Adrenal gland (tissue), 9 donors: ENCODE measurements at regions not wholly inside any gene's neighbourhood (a gene's known extent, or its start where the extent isn't known, plus 50 kb on each side); places are given as distances from the start of the nearest gene placed in this dataset.

Experiments used
- DNase-seq, 7 donors: peaks; one replicate each; pipeline ENCODE4 v3.0.0-alpha.2; 2019 to 2020
- H3K27ac ChIP-seq, 5 donors: fragments of 200-600 bp; sonication (generic) in 4 of 5; 1 replicate in 3 of 5; 2 replicates in 2 of 5; pipeline versions ENCODE4 v1.5.1 to v1.8.0; 2016 to 2020; ENCODE audit warnings: mild to moderate bottlenecking in 1 of 5
- H3K27me3 ChIP-seq: fragments of 200-600 bp; 2 replicates; pipeline ENCODE4 v1.8.0; 2021
- H3K36me3 ChIP-seq, 2 donors: fragments of 200-600 bp; replicated peaks in 1 of 2; 1 replicate in 1 of 2; 2 replicates in 1 of 2; pipeline versions ENCODE4 v1.5.1 to v1.8.0; 2018 to 2022
- H3K4me1 ChIP-seq, 2 donors: fragments of 200-600 bp; replicated peaks in 1 of 2; 1 replicate in 1 of 2; 2 replicates in 1 of 2; pipeline versions ENCODE4 v1.5.1 to v1.8.0; 2018 to 2021
- H3K4me3 ChIP-seq, 4 donors: fragments of 200-600 bp; sonication (generic) in 3 of 4; one replicate each; pipeline ENCODE4 v1.5.1; 2016 to 2018
- H3K9me3 ChIP-seq, 3 donors: fragments of 200-600 bp; sonication (generic) in 1 of 3; replicated peaks in 1 of 3; 1 replicate in 2 of 3; 2 replicates in 1 of 3; pipeline versions ENCODE4 v1.5.1 to v1.8.0; 2016 to 2021
- POLR2A ChIP-seq, 2 donors: fragments of 450-650 bp; IDR thresholded peaks; one replicate each; pipeline ENCODE4 v1.6.1; 2017; ENCODE audit warnings: antibody characterized with exemption in 2 of 2, mild to moderate bottlenecking in 2 of 2, moderate library complexity in 1 of 2
- WGBS, 4 donors: extraction: QIAGEN DNeasy Blood & Tissue Kit in 2 of 4; methylation state at CpG; one replicate each; pipeline versions ENCODE4 v1.1.5 to v1.1.7; 2013 to 2017; 5-methylcytosine and 5-hydroxymethylcytosine counted together
- intact Hi-C, 2 donors: fragments of 100-400 bp; cut with DNase I; formaldehyde crosslinking; loops; one replicate each; pipeline versions ENCODE4 v1.14.1 to v1.15.0; 2022 to 2023
- TF ChIP-seq, protein P1 (sequence below), 6 experiments: fragments of 450-650 bp in 4 of 6; fragments of 200-600 bp in 2 of 6; sonication (generic) in 1 of 6; IDR thresholded peaks; 1 replicate in 5 of 6; 2 replicates in 1 of 6; pipeline versions ENCODE4 v1.5.1 to v1.8.0; 2016 to 2021; ENCODE audit warnings: antibody characterized with exemption in 6 of 6, mild to moderate bottlenecking in 2 of 6, moderate library complexity in 1 of 6
- donor health status: healthy with polysubstance abuse.
- donor health status: Bipolar disorder and iron deficiency.
- donor health status: DM: yes; HTN: yes; CAD: no.
- donor health status: DM: no; HTN: no; CAD: no.
- donor health status: DM: no; HTN: no; CAD: no.

DNA sequence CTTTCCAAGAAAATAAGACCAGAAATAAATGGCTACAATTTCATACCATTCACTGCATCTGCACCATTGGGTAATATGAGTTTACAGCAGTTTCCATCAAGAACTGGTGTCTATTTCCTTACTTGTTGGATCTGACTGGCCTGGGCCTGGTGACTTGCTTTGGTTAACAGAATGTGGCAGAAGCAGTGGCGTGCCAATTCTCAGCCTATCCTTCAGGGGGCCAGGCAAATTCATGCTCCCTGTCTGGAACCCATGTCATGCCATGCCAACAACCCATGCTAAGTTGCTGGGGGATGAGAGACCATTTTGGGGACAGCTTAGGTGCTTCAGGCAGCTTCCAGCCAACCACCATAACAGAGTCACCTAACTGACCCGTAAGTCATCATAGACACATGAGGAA lies 656.7 kb downstream of the SPOCK3 start:
- intact Hi-C loops: no loop called here
- WGBS, 4 donors: 69 to 96% (median 89%) methylated on average over 2 of the region's 2 CpGs
- Histone ChIP-seq H3K9me3 (no peaks in the 10 kb centered on the region), H3K4me1 (no peaks in the 10 kb centered on the region), H3K27me3 (no peaks in the 10 kb centered on the region), H3K4me3 (no peak overlapping the region), H3K27ac (no peak overlapping the region), H3K36me3 (no peaks in the 10 kb centered on the region)
- TF ChIP-seq POLR2A (IDR thresholded peaks at IDR 0.05): no peak
- TF ChIP-seq, protein P1, sequence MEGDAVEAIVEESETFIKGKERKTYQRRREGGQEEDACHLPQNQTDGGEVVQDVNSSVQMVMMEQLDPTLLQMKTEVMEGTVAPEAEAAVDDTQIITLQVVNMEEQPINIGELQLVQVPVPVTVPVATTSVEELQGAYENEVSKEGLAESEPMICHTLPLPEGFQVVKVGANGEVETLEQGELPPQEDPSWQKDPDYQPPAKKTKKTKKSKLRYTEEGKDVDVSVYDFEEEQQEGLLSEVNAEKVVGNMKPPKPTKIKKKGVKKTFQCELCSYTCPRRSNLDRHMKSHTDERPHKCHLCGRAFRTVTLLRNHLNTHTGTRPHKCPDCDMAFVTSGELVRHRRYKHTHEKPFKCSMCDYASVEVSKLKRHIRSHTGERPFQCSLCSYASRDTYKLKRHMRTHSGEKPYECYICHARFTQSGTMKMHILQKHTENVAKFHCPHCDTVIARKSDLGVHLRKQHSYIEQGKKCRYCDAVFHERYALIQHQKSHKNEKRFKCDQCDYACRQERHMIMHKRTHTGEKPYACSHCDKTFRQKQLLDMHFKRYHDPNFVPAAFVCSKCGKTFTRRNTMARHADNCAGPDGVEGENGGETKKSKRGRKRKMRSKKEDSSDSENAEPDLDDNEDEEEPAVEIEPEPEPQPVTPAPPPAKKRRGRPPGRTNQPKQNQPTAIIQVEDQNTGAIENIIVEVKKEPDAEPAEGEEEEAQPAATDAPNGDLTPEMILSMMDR (IDR thresholded peaks at IDR 0.05): no peak
- no peak for DNase-seq

DNA sequence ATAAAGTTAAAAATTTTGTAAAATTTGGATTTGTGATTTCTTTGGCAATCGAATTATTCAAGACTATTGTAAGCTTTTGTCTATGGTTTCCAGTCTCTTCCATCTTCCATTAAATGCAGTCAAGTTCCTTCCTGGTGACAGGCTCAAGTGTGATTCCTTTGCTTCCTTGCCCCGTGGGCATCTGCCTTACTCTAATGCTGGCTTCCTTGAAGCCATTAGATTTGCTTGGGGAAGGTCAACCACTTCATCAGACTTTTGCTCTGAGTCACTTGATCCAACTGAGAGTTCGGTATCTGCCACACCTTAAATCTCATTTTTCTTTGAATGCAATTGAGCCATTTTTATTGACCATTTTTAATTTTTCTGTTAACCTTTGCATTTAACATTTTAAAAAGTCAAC lies 648.8 kb downstream of the SPOCK3 start:
- H3K27ac ChIP-seq: no peak overlapping the region
- no peak overlapping the region for H3K4me3 ChIP-seq
- intact Hi-C loops: no loop called here
- no peaks in the 10 kb centered on the region for H3K36me3 ChIP-seq
- no peaks in the 10 kb centered on the region for H3K27me3 ChIP-seq
- TF ChIP-seq, protein P1 (IDR thresholded peaks at IDR 0.05): no peak
- DNase-seq: no peak
- no peaks in the 10 kb centered on the region for H3K9me3 ChIP-seq
- WGBS, 4 donors: 61 to 70% (median 65%) methylated on average over 3 of the region's 3 CpGs
- H3K4me1 ChIP-seq: no peaks in the 10 kb centered on the region

DNA sequence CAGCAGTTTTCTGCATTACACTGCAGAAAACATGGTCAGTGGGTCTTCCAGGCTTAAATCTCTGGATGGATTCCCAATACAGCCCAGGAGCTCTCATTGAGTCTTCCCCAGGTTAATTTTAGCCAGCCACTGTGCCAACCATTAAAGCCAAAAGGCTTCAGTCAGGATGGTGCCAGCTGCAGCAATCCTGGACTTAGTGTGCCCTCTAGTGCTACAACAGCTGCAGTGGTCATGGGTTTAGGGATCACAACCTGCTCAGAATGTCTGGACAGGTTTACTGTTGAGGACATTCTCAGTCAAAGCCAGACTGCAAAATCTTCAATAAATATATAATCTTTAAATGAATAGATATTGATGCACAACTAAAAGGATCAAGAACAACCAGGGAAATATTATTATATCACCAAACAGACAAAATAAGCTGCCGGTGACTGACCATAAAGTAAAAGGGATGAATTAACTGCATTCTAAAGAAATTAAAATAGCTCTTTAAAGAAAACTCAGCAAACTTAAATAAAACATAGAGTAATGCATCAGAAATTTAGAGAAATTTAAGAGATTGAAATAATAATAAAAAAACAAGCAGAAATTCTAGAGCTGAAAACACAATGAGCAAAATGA lies 639.9 kb downstream of the SPOCK3 start:
- Histone ChIP-seq H3K9me3 (no peaks in the 10 kb centered on the region), H3K27me3 (no peaks in the 10 kb centered on the region), H3K27ac (no peak overlapping the region), H3K4me3 (no peak overlapping the region), H3K36me3 (no peaks in the 10 kb centered on the region), H3K4me1 (no peaks in the 10 kb centered on the region)
- DNase-seq: peak in 5 of 7 donors; percentile 13 to 37 (median 20)
- 92 to 98% (median 94%) methylated on average over 1 of the region's 1 CpG for WGBS, 4 donors
- intact Hi-C loops: no loop called here
- TF ChIP-seq POLR2A (IDR thresholded peaks at IDR 0.05): no peak
- TF ChIP-seq, protein P1 (IDR thresholded peaks at IDR 0.05): peak in 3 of 6 experiments; percentile 10 to 42 (median 34)

DNA sequence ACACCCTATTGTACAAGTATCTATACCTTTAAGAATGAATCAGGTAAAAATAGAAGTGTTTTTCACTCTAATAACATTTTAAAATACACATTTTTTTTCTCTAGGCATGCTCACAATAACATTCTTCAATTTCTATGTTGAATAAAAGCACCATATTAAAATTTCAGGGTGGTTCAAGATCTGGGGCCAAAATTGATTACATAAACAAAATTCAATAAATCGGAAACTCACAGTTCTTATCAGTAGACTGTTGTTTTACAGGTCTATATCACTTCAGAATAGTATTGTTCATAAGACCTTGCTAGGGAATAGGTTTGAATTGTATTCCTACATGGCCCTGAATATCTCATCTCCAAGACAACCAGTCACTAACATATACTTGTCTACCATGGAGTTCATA lies 634.0 kb downstream of the SPOCK3 start:
- Histone ChIP-seq H3K27ac (no peak overlapping the region), H3K27me3 (no peaks in the 10 kb centered on the region), H3K9me3 (no peaks in the 10 kb centered on the region), H3K36me3 (no peaks in the 10 kb centered on the region), H3K4me3 (no peak overlapping the region), H3K4me1 (no peaks in the 10 kb centered on the region)
- DNase-seq: no peak
- intact Hi-C loops: no loop called here
- no peak for TF ChIP-seq POLR2A (IDR thresholded peaks at IDR 0.05)
- TF ChIP-seq, protein P1 (IDR thresholded peaks at IDR 0.05): no peak
- 73 to 93% (median 79%) methylated on average over 1 of the region's 1 CpG for WGBS, 4 donors
